ENCODE measurements at regions not wholly inside any gene's neighbourhood (a gene's known extent, or its start where the extent isn't known, plus 50 kb on each side); places are given as distances from the start of the nearest gene placed in this dataset.
"Not testable (repeated sequence)": the region's sequence is repeated elsewhere in the genome, so short reads cannot be mapped to it uniquely, and the experiment has no call there.

DNA sequence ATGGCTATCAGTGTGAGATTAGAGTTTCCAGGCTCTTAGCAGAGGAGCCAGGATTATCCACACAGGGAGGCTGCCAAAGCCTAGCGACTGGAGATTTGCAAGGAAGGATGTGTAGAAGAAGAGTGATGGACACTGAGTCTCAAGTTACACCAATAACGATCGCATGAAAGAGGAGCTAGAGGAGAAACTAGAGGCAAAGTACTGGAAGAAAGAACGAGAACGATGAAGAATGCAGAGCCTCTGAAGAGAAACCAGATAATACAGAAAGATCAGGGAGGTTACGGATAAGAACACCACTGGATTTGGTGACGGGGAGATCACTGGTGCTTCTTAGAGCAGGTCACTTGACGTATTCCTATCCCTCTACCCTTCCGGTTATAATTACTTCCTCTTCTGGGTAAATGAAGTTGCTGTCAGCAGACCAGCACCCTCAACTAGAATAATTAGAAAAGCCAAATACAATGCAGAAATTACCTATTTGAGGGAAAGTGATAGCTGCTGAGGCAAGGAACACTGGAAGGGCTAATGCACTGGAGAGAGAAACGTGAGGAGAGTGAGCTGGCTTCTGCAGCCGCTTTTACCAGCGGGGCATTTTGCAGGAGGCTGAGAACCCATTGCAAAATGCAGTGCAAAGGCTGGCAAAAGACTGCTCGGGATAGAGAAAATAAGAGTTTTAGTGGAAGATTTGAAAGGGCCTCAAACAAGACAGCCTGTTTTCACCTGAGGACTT, 93.1 kb upstream of the HIF1A start:
- DNase-seq (ENCODE audit: low read depth in 1 of 2, low spot score in 1 of 2) = no peak

DNA sequence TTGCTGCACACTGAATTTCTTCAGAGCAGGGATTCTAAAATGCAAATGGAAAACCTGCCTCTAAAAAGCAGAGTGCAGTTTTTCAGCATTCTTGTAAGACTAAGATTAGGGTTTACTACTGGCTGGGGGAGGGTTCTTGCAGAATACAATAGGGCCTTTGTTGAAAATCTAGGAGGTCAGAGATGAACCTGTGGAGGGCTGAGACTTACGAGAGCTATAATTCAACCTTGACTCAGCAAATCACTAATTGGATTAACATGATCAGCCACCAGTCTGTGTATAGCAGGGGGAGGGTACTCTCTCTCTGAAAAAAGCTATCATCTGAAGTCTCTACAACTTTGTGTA, 92.6 kb upstream of the HIF1A start:
- DNase-seq (ENCODE audit: low read depth in 1 of 2, low spot score in 1 of 2) = no peak

DNA sequence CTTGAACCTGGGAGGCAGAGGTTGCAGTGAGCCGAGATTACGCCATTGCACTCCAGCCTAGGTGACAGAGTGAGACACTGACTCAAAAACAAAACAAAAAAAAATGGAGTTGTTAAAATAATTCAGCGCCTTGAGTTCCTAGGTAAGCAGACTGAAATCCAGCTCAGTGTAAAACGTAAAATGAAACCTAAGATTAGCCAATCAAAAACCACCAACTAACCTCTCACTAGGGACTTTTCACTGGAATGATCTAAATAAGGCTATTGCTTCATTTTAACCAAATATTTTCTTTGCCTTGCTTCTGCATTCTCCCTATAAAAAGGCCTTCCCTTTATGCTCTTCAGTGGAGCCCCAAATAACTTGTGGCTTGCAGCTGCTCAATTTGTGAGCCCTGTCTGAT, 91.6 kb upstream of the HIF1A start:
- DNase-seq (ENCODE audit: low read depth in 1 of 2, low spot score in 1 of 2) = no peak

DNA sequence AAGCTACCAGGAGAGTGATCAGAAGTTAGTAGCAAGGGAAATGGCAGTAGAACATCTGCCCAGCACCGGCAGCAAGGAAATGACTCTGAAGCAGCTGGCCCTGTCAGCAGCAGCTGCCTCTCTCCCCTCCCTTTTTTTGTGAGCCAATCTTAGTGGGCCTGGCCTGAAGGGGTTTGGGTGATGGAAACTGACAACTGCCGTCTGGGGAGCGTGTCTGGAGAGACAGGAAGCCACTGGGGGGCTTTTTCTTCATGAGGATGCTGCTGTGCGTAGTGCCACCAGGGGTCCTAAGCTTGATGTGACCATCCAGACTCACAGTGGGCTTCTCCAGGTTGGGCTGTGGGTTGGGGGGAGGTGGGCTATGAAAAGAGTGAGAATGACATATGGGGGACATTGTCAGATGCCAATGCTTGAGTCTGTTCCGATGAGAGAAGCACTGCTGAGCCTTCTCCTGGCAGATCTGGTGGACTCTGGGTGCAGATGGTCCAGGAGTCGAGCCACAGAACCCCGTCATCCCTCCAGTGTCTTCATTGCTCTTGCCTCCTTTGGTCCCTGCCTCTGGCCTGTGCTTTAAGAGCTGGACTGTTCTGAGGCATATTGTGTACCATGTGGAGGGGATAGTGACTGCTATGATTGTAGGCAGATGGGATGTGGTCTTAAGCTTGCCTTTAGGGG, 87.6 kb upstream of the HIF1A start:
- no peak for DNase-seq (ENCODE audit: low read depth in 1 of 2, low spot score in 1 of 2)

DNA sequence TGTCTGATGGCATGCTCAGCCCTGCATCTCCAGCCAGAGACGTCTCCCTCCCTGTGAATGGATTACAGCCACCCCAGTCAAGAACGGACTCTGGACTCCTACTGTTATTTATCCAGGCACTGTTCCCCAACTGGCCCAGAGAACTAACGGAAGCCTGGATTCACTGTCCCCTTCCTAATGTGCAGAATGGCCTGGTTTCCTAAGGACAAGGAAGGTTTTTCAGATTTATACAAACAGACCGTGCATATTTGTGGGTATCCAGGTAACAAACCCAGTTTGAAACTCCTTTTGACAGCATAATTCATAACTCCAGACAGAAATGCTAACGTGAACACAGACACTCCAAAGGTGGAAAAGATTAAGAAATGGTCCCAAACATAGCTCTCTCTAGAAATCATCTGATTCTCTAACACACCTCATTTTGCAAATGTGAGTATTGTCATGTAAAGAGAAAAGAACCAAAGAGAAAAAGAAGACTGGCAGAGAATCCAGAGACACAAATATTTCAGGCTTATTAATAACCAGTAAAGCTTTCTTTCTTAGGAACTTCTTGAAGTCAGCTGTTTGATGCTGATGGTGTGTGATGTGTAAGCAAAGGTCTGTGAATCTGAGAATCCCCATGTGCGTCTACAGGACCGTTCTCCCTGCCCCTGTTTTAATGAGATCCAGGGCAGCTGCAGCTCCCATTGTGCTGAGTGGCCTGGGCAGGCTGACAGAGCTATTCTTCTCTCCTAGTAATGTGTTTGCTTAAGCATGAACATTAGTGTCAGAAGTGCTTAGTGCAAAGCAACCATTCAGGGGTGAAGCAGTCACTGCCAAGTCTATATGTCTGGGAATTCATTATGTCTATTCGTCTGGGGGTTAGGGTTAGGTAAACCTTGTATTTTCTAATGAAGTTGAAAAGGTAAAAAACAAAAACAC, 86.8 kb upstream of the HIF1A start:
- no peak for DNase-seq (ENCODE audit: low read depth in 1 of 2, low spot score in 1 of 2)

DNA sequence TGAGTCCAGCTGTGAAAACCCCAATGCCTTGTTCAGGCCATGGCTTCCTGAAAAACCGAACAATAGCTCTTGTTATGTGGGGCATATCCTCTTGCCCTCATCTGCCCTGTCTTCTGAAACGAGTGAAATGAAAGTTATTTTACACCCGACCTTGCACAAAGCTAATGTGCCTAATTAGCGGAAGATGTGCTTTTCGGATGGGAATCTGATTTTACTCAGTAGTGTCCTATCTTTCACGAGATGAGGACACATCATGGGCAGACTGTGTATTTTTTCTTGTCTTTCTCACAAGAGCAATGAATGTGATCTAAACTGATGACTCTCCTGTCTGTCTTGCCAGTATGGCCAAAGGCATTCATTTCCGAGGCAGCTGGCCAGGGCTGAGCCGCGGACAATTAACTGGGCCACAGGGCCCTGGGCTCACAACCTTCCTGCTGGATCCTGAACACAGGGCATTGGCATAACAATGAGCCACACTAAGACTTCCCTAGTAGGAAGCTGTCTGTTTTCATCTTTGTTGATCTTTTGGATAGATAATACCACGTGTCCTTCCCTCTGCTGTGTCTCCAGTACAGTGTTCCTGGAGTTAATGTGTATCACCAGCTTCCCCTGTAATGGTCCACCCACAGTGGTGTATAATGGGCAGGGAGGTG, 86.0 kb upstream of the HIF1A start:
- no peak for DNase-seq (ENCODE audit: low read depth in 1 of 2, low spot score in 1 of 2)

DNA sequence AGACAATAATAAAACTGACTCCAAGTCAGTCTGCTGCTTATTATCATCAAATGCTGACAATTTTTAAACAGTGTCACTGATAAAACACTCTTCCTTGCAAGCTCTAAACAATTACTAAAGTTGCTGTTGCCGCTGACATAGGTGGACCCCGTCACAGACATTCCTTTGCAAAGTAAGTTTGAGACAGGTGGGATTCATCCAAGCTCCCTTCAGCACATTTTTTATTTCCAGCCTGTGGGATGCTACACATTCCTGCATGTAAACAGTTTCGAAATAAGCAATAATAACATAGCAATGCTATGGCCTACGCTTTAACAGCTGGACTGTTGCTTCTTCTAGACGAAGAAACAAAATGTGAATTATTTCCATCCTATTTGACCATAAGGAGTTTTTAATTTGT, 85.4 kb upstream of the HIF1A start:
- DNase-seq (ENCODE audit: low read depth in 1 of 2, low spot score in 1 of 2) = no peak

DNA sequence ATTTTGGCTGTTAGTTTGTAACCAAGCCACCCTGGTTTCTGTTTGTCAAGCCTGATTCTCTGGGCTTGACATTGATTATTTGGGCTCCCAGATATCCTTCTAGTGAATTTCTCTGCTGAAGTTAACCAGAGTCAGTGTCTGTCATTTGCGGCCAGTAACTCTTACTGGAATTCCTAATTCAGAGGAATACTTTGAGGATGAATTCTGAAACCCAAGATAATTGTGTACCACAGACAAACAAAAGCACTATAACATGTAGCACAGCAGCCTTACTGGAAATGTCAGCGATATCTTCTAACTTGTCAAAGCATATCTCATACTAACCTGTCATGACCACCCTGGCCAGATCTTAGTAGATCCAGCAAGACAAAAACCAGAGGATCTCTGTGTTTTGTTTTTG, 84.4 kb upstream of the HIF1A start:
- no peak for DNase-seq (ENCODE audit: low read depth in 1 of 2, low spot score in 1 of 2)

DNA sequence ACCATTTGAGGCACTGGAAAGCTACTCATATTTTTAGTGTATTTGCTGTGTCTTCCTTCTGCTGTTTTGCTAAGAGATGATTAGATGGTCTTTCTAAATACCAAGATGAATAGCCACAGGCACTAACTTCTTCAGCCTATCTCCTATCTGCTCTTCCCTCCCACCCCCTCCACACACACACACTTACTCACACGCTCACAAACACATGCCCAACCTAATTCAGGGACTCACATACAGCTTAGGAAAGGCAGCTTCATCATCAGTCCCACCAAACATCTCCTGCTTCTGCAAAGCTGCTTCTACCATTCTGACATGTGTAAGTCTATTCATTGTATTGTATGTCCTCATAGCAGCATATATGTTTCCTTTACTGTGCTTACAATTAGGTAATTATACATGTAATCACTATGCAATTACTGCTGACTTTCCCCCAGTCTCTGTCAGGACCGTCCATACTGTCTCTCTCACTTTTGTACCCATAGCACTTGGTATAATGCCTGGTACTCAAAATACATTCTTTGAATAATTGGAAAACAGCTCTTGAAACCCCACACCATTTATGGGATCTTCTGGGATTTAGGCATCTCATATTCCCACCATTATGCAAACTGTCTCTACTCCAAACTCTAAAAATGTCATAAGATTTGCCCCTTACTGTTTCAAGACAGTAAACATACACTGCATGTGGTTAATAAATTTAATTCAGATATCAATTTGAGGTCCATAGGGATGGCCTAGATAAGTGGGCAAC, 83.3 kb upstream of the HIF1A start:
- no peak for DNase-seq (ENCODE audit: low read depth in 1 of 2, low spot score in 1 of 2)

DNA sequence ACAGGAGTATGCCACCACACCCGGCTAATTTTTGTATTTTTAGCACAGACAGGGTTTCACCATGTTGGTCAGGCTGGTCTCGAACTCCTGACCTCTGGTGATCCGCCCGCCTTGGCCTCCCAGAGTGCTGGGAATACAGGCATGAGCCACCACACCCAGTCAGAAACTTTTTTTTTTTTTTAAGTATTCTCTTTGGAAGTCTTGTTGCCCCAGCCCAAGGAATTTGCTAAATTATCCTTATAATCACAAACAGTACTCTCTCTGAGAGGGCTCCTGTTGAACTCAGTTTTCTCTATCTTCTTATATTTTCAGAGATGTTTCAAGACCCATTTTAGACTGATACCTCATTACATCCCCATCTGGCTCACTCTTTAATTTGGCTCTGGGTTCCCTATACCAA, 82.3 kb upstream of the HIF1A start:
- not testable (repeated sequence) for DNase-seq (ENCODE audit: low read depth in 1 of 2, low spot score in 1 of 2)

DNA sequence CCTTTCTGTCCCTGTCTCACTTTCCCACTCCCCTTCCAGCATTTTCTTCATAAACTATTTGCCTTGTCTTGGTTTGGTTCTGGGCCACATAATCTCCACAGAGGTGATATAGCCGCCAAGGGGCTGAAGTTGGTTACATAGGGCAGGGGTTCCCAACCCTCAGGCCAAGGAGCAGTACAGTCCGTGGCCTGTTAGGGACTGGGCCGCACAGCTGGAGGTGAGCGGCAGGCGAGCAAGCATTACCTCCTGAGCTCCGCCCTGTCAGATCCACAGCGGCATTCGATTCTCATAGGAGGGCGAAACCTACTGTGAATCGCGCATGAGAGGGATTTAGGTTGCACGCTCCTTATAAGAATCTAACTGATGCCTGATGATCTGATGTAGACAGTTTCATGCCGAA, 80.6 kb upstream of the HIF1A start:
- DNase-seq (ENCODE audit: low read depth in 1 of 2, low spot score in 1 of 2) = no peak

DNA sequence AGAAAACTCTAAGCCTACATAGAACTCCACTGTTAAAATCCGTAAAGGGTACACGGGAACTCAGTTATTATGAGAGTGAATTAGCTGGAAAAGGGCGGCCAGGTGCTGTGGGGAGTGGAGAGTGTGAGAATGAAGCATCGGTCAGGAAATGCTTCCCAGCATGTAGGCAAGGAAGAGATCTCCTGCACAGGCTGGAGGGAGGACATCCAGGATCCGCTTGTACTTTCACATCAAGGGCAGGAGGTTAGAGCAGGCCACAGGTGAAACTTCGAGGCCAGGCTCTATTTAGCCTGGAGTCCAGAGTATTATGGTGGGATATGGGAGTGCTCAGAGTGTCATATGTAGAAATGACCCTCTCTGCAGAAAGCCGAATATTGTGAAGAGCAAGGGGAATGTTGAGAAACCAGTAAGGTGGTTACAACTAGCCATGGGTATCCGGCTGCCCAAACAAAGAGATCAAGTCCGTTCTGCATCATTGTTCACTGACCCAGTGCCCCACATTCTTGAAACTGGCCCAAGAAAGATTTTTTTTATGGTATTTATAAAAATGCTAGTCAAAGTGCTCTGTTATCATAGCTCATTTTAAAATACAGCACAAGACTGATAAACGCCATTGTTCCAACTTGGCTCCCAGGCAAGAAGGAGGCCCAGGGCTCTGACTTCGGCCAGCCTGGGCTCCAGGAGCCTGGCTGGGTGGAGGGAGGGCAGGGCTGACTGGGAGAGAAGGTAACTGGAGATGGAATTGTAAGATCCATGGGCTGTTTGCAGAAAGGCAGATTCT, 79.4 kb upstream of the HIF1A start:
- DNase-seq (ENCODE audit: low read depth in 1 of 2, low spot score in 1 of 2) = no peak

DNA sequence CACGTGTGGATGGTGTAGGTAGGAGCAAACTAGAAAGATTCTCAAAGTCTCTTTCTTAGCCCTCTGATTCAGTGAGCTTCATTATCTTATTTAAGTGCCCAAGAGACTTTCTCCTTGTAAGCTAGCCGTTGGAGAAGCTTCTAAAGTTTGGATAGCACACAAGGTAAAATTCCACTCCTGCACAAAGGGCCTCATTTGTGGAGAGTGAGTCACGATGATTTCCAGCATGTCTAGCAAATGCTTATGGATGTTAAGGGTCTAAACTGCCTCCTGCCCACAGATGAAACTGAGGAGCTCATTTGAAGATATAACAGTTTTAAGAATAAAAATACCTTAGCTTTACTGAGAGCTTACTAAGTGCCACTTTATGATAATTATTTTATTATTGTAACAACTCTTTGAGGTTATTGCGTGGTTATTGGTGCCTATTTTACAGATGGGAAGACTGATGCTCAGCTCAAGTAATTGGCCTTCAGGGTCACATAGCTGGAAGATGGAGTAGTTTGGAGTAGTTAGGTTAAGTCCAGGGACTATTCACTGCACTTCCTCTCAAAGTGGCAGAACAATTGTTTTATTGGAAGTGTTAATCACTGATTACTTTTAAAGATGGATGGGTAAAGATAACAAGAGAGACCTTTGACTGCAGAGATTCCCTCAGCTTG, 78.7 kb upstream of the HIF1A start:
- DNase-seq (ENCODE audit: low read depth in 1 of 2, low spot score in 1 of 2) = no peak

DNA sequence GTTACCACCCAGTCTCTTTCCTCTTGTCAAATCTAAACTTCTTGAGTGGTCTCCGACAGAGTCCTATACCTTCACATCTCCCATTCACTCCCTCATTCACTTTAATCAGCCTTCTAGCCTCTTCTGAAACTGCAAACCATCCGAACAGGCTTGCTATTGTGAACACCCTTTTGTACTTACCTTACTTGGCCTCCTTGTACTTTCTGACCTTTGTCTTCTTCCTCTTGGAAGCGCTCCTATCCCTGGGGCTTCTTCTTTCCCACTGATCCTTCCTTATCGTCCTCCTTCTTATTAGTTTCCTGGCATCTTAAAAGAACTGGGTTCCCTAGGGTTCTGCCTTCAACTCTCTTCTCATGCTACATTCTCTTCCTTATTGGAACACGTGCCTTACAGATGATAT, 76.9 kb upstream of the HIF1A start:
- DNase-seq (ENCODE audit: low read depth in 1 of 2, low spot score in 1 of 2) = no peak

DNA sequence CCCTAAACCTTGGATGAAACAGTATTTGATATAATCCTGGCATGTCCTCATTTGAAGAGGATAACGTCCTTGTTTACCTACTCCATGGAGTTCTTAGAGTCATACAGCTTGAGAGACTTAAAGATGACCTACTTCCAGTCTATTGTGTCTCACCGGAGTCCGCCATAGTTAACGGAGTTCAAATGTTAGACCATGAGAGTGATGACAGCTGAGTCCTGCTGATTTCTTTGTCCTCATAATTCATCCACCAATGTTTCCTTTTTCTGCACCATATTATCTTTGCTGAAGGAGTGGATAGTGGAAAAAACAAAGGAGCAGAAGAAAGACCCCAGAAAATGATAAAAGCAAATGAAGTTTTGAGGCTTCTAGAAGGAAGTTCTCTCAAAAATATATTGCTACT, 75.8 kb upstream of the HIF1A start:
- DNase-seq (ENCODE audit: low read depth in 1 of 2, low spot score in 1 of 2) = no peak

DNA sequence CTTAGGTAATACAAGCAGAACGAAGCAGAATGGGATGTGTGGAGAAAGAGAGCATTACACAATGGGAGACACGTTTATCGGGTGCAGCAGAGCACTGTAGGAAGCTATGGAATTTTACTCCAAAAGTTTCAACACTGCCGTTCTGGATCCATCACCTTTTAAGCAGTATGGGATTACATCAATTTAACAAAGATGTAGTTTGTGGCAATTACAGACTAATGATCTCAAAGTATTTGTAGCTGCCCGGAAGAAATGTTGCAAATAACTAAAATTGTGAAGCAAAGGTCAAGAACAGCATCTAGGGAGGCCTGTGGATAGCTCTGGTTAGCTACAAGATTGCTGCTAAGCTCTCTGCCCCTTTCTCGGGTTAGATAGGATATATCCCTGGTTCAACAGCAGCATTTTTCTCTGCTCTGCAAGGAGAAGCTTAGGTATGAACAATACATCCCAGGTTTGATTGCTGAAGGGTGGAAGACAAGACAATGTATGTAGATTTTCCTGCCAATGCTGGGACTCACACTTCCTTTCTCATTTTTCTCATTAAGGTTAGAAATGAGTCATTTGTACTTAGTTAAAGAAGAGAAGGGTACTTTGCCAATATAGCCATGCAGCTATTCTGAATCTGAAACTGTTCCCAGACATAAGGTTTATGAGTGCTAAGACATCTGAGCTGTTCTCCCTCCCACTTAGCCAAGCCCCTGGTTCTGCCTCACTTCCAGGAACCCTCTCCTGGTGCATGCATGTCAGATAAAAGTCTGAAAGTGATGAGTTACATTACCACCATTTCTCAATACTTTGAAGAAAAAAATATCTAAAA, 75.0 kb upstream of the HIF1A start:
- peak in 1 of 2 donors; percentile 59 for DNase-seq (ENCODE audit: low read depth in 1 of 2, low spot score in 1 of 2)

DNA sequence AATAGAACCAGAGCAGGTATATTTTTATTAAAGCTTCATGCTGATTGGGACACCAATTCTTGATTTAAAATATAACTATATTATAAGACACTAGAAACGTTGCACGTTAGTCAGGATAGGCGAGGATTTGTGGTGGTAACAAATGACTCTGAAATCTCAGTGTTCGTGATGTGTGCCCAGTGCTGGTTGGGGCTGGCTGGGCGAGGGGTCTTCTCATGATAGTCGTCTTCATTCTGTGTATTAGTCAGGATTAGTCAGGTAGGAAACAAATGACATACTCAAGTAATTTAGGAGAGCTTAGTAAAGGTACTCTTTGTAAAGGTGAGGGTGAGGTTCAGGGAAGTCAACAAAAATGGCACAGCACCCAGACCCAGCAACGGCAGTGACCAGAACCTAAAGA, 73.9 kb upstream of the HIF1A start:
- DNase-seq (ENCODE audit: low read depth in 1 of 2, low spot score in 1 of 2) = no peak

DNA sequence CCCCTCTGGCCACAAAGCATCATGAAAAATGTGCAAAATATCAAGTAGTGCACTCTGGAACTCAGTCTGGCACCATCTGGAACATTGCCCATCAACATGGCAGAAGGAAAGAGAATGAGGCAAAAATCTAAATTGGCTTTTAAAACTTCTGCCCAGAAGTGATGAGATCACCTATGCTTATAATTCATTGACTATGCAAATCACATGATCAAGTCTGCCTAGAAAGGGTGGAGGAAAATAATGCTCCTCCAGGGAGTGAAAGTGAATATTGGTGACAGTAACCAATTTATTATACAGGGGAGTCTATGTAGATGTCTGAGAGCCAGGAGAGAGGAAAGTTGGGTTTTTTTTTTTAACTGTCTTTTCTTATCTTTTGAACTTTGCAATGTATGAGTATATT, 73.3 kb upstream of the HIF1A start:
- no peak for DNase-seq (ENCODE audit: low read depth in 1 of 2, low spot score in 1 of 2)

DNA sequence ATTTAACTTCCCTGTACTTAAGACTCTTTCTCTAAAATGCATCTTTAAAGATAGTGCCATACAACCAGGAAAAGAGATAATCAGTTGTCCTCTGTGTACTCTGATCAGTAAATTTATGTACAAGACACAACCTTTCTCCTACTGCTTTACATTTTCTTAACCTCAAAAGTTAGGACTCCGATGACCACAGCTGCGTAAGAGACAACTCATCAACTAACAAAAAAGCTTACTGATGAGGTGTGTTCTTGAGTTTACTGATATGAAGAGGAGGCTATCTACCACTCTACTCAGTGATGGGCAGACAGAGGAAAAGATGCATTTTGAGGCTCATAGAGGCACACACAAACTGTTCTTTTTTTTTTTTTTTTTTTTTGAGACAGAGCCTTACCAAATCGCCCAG, 71.4 kb upstream of the HIF1A start:
- DNase-seq (ENCODE audit: low read depth in 1 of 2, low spot score in 1 of 2) = no peak
